ENCODE measurements at regions not wholly inside any gene's neighbourhood (a gene's known extent, or its start where the extent isn't known, plus 50 kb on each side); places are given as distances from the start of the nearest gene placed in this dataset.

GRCh38 chr6:41488433-41489119 is 57.6 kb upstream of the FOXP4 start:
- H3K4me2 ChIP-seq (ENCODE audit: insufficient read depth, low read length), result no peak overlapping the region
- no peaks in the 10 kb centered on the region for H3K9me3 ChIP-seq (replicated peaks; ENCODE audit: control insufficient read depth, insufficient read depth, low read length)
- no peaks in the 10 kb centered on the region for H3K9me1 ChIP-seq (replicated peaks; ENCODE audit: control insufficient read depth, extremely low read depth, insufficient read depth, low read length)
- no peak overlapping the region for H2AFZ ChIP-seq (ENCODE audit: low read depth, low read length)
- intact Hi-C loops (cut with micrococcal nuclease), result no loop called here
- no peak for TF ChIP-seq JUN (IDR thresholded peaks at IDR 0.05; ENCODE audit: borderline replicate concordance, insufficient read depth, insufficient read length, low read depth)
- no peak for TF ChIP-seq CTCF (IDR thresholded peaks at IDR 0.05; ENCODE audit: extremely low read depth in 1 of 2, insufficient read depth in 1 of 2, low read depth in 1 of 2, low read length in 2 of 2)
- TF ChIP-seq POLR2A (IDR thresholded peaks at IDR 0.05; ENCODE audit: low read depth, low read length), result no peak
- no peak for TF ChIP-seq EZH2 (IDR thresholded peaks at IDR 0.05; ENCODE audit: borderline replicate concordance, low read depth, low read length, severe bottlenecking)
- no peak for TF ChIP-seq GATA2 (IDR thresholded peaks at IDR 0.05; ENCODE audit: insufficient read depth, insufficient read length, low read depth, low read length)
- TF ChIP-seq MYC (IDR thresholded peaks at IDR 0.05; ENCODE audit: low read depth, low read length), result no peak
- TF ChIP-seq FOS (IDR thresholded peaks at IDR 0.05; ENCODE audit: borderline replicate concordance, insufficient read depth, low read length), result no peak
- no peak for TF ChIP-seq MAX (IDR thresholded peaks at IDR 0.05; ENCODE audit: insufficient read depth, insufficient read length)
- no peak for TF ChIP-seq POLR2AphosphoS5 (IDR thresholded peaks at IDR 0.05; ENCODE audit: insufficient read depth, low read depth, low read length)
- FAIRE-seq, result no peak
- no peak overlapping the region for H3K9ac ChIP-seq (replicated peaks; ENCODE audit: extremely low read depth, insufficient read depth, low read length)
- peak; percentile 27 for DNase-seq (ENCODE audit: low read depth, low spot score)
- no peaks in the 10 kb centered on the region for H3K79me2 ChIP-seq (ENCODE audit: control insufficient read depth, insufficient read depth, low read length)
- ChIA-PET CTCF (interaction anchor here (0.6 kb wide), 1 partner anchor 21 kb away, joined by 3 read pairs; no protein-coding TSS in a partner anchor), POLR2A (no interaction called here)
- dilution Hi-C loops (cut with MboI; ENCODE audit: extremely low pct_ligation_motif_present, low sequenced_read_pairs), result no loop called here
- no peaks in the 10 kb centered on the region for H4K20me1 ChIP-seq (replicated peaks; ENCODE audit: control insufficient read depth, extremely low read depth, insufficient read depth, low read length)
- H3K4me3 ChIP-seq (replicated peaks in 1 of 3; ENCODE audit: insufficient read depth in 1 of 3, low read depth in 1 of 3, low read length in 3 of 3), result no peak overlapping the region
- BruUV-seq (replicated peaks), result no TSS peak
- H3K36me3 ChIP-seq (ENCODE audit: control insufficient read depth in 2 of 2, extremely low read depth in 1 of 2, insufficient read depth in 2 of 2, low read length in 2 of 2), result no peaks in the 10 kb centered on the region
- H3K27ac ChIP-seq (ENCODE audit: insufficient read depth, low read depth, low read length), result no peak overlapping the region
- H3K4me1 ChIP-seq (ENCODE audit: control insufficient read depth, extremely low read depth, insufficient read depth, low read length), result no peaks in the 10 kb centered on the region
- H3K27me3 ChIP-seq (ENCODE audit: control insufficient read depth in 2 of 2, insufficient read depth in 2 of 2, low read length in 2 of 2), result peaks cover 0 to 12% of the 10 kb centered on the region in 2 experiments
